ENCODE measurements at regions not wholly inside any gene's neighbourhood (a gene's known extent, or its start where the extent isn't known, plus 50 kb on each side); places are given as distances from the start of the nearest gene placed in this dataset.

GRCh38 chr4:137249112-137249511 is 283.2 kb downstream of the PCDH18 start:
- TF ChIP-seq CTCF (IDR thresholded peaks at IDR 0.05; ENCODE audit: low read depth, low read length, poor library complexity, severe bottlenecking): no peak
- no peak for TF ChIP-seq EZH2phosphoT487 (IDR thresholded peaks at IDR 0.05; ENCODE audit: borderline replicate concordance, low read length)
